Gastroesophageal sphincter (tissue), 4 donors: ENCODE measurements at regions not wholly inside any gene's neighbourhood (a gene's known extent, or its start where the extent isn't known, plus 50 kb on each side); places are given as distances from the start of the nearest gene placed in this dataset.

Experiments
- ATAC-seq: fragments of 150-250 bp; one replicate; pipeline ENCODE4 v1.9.1; 2016; ENCODE audit warnings: mild to moderate bottlenecking, moderate library complexity
- H3K27ac ChIP-seq, 4 donors: fragments of 200-600 bp; sonication (generic) in 3 of 4; 1 replicate in 3 of 4; 2 replicates in 1 of 4; pipeline ENCODE4 v1.5.1; 2016 to 2019
- H3K27me3 ChIP-seq: fragments of 200-600 bp; sonication (generic); one replicate; pipeline ENCODE4 v1.5.1; 2019
- H3K36me3 ChIP-seq, 2 donors: fragments of 200-600 bp; sonication (generic); one replicate each; pipeline ENCODE4 v1.5.1; 2019; ENCODE audit warnings: control low read depth in 1 of 2
- H3K4me1 ChIP-seq, 3 donors: fragments of 200-600 bp; sonication (generic); 1 replicate in 2 of 3; 2 replicates in 1 of 3; pipeline ENCODE4 v1.5.1; 2016 to 2019; ENCODE audit warnings: control low read depth in 2 of 3
- H3K4me3 ChIP-seq, 2 donors: fragments of 200-600 bp; sonication (generic); one replicate each; pipeline ENCODE4 v1.5.1; 2019; ENCODE audit warnings: mild to moderate bottlenecking in 1 of 2, moderate library complexity in 1 of 2
- H3K9me3 ChIP-seq, 3 donors: fragments of 200-600 bp; sonication (generic); one replicate each; pipeline ENCODE4 v1.5.1; 2017 to 2019; ENCODE audit warnings: control low read depth in 2 of 3
- EP300 ChIP-seq: sonication (generic); formaldehyde crosslinking; IDR thresholded peaks from one replicate; pipeline ENCODE4 v1.6.1; 2017; ENCODE audit warnings: antibody characterized with exemption, mild to moderate bottlenecking
- POLR2A ChIP-seq, 2 donors: fragments of 450-650 bp; IDR thresholded peaks; one replicate each; pipeline ENCODE4 v1.6.1; 2017; ENCODE audit warnings: antibody characterized with exemption in 2 of 2, mild to moderate bottlenecking in 2 of 2, moderate library complexity in 1 of 2
- POLR2AphosphoS5 ChIP-seq: sonication (generic); formaldehyde crosslinking; IDR thresholded peaks from one replicate; pipeline ENCODE4 v1.6.1; 2017; ENCODE audit warnings: antibody characterized with exemption
- WGBS, 2 donors: methylation state at CpG; one replicate each; pipeline ENCODE4 v1.1.5; 2018; ENCODE audit warnings: low coverage in 1 of 2; 5-methylcytosine and 5-hydroxymethylcytosine counted together
- TF ChIP-seq, protein P1 (sequence below), 4 experiments: fragments of 200-600 bp in 2 of 4; fragments of 450-650 bp in 2 of 4; sonication (generic) in 1 of 4; IDR thresholded peaks; one replicate each; pipeline ENCODE4 v1.5.1; 2017 to 2019; ENCODE audit warnings: antibody characterized with exemption in 4 of 4, mild to moderate bottlenecking in 2 of 4, moderate library complexity in 2 of 4

DNA sequence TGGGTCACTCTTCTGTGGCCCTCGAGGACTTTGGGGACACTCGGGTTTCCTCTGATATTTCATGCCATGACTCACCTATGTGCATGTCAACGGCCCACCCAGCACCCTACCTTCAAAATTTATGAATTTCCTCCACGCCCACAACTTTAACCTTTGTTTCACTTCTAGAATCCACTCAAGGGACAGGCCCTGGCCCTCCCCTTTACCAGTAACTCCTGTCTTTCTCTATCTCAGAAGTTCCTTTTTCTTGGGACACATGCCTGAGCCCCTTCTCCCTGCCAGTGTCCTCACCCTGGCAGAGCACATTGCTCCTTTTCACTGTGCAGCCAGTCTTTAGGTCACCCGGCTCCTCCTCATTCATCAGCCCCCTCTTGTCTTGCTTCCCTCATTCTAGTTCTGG, 282.5 kb upstream of the KLF6 start:
- no peak overlapping the region for H3K27ac ChIP-seq
- no peak for ATAC-seq

DNA sequence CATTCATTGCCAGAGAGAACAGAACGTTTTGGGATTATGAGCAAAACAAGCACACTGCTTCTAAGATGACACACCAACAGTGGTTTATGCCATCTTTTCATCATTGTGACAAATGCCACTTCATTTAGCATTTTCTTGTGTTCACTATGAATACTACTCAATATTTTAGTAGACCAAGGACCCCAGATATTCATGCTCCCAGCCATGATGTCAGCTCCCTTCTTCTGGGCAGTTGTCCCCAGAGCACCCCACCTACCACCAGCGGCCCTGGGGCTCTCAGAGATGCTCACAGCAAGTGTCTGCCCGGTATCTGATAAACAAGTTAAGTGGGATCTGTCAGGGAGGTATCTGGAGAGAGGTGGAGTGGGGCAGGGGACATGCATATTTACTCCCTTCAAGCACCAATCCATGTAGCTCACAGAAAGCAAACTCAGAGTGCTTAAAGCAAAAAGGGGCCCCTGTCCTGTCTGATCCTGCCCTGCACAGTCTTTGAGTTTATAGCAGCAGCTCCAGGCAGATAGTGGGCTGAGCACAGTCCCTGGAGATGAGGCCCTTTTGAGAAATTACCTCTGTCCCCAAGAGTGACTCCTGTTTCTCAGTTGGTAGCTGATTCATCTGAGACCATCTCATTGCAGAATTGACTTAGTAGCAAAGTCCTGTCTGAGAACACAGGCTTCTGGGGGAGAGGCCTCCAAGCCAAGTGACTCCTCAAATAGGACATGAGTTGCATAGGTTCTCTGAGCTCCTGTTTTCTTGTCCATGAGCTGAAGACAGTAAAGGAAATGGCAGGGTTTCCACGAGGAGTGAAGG, 281.8 kb upstream of the KLF6 start:
- H3K4me3 ChIP-seq: no peak overlapping the region
- TF ChIP-seq POLR2AphosphoS5: no peak
- TF ChIP-seq POLR2A (IDR thresholded peaks at IDR 0.05): no peak
- TF ChIP-seq EP300: no peak
- TF ChIP-seq, protein P1, sequence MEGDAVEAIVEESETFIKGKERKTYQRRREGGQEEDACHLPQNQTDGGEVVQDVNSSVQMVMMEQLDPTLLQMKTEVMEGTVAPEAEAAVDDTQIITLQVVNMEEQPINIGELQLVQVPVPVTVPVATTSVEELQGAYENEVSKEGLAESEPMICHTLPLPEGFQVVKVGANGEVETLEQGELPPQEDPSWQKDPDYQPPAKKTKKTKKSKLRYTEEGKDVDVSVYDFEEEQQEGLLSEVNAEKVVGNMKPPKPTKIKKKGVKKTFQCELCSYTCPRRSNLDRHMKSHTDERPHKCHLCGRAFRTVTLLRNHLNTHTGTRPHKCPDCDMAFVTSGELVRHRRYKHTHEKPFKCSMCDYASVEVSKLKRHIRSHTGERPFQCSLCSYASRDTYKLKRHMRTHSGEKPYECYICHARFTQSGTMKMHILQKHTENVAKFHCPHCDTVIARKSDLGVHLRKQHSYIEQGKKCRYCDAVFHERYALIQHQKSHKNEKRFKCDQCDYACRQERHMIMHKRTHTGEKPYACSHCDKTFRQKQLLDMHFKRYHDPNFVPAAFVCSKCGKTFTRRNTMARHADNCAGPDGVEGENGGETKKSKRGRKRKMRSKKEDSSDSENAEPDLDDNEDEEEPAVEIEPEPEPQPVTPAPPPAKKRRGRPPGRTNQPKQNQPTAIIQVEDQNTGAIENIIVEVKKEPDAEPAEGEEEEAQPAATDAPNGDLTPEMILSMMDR (IDR thresholded peaks at IDR 0.05): no peak
- no peaks in the 10 kb centered on the region for H3K27me3 ChIP-seq
- H3K27ac ChIP-seq: no peak overlapping the region
- no peaks in the 10 kb centered on the region for H3K36me3 ChIP-seq
- ATAC-seq: no peak
- H3K4me1 ChIP-seq: peaks cover 0 to 13% (median 7%) of the 10 kb centered on the region in 3 donors
- WGBS, 2 donors: 78 to 83% methylated on average over 2 to 4 of the region's 4 CpGs
- H3K9me3 ChIP-seq: no peaks in the 10 kb centered on the region

More for the DNA sequence above, 282.5 kb upstream of the KLF6 start:
- H3K4me3 ChIP-seq: no peak overlapping the region
- WGBS, 2 donors: 88 to 93% methylated on average over 5 of the region's 5 CpGs
- no peaks in the 10 kb centered on the region for H3K27me3 ChIP-seq
- H3K36me3 ChIP-seq: no peaks in the 10 kb centered on the region
- TF ChIP-seq POLR2AphosphoS5: no peak
- TF ChIP-seq, protein P1 (IDR thresholded peaks at IDR 0.05): no peak
- no peaks in the 10 kb centered on the region for H3K9me3 ChIP-seq
- H3K4me1 ChIP-seq: peaks cover 0 to 5% (median 1%) of the 10 kb centered on the region in 3 donors

DNA sequence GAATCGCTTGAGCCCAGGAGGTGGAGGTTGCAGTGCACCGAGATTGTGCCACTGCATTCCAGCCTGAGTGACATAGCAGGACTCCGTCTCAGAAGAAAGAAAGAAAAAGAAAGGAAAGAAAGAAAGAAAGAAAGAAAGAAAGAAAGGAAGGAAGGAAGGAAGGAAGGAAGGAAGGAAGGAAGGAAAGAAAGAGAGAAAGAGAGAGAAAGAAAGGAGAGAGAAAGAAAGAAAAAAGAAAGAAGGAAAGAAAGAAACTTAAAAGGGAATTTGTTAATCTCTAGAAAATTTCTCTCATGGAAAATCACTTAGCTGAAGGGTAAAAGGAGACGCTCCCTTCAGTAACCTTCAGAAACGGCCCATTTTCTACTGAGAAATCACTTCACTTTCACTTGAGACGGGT, 279.5 kb upstream of the KLF6 start:
- 93 to 100% methylated on average over 2 to 6 of the region's 6 CpGs for WGBS, 2 donors
- Histone ChIP-seq H3K9me3 (no peaks in the 10 kb centered on the region), H3K4me1 (peaks cover 0 to 20% (median 12%) of the 10 kb centered on the region in 3 donors), H3K4me3 (no peak overlapping the region), H3K36me3 (no peaks in the 10 kb centered on the region), H3K27me3 (no peaks in the 10 kb centered on the region), H3K27ac (no peak overlapping the region)
- TF ChIP-seq, protein P1 (IDR thresholded peaks at IDR 0.05): no peak
- TF ChIP-seq EP300 (no peak), POLR2A (IDR thresholded peaks at IDR 0.05) (no peak), POLR2AphosphoS5 (no peak)
- no peak for ATAC-seq

DNA sequence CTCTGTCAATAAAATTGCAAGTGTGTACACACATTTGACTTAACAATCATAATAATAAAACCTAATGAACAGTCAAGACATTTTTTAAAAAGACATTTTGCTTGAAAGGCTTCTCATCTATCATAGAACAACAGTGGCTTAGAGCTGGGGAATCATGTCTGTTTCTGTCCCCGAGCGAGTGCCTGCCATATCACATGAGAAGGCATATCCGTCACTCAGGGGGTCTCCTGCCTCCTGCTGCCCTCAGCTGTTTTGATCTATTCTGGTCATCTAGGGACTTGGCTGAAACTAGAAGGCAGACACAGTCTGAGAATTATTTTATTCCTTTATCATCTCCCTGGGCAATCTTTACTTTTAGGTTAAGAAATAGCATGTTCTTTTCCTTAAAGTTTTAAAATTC, 278.7 kb upstream of the KLF6 start:
- ATAC-seq: no peak
- H3K4me1 ChIP-seq: peaks cover 0 to 25% (median 12%) of the 10 kb centered on the region in 3 donors
- H3K9me3 ChIP-seq: no peaks in the 10 kb centered on the region
- H3K36me3 ChIP-seq: no peaks in the 10 kb centered on the region
- no peak overlapping the region for H3K4me3 ChIP-seq
- H3K27me3 ChIP-seq: no peaks in the 10 kb centered on the region
- 84 to 95% methylated on average over 3 of the region's 3 CpGs for WGBS, 2 donors
- TF ChIP-seq EP300 (no peak), POLR2AphosphoS5 (no peak), POLR2A (IDR thresholded peaks at IDR 0.05) (no peak)
- TF ChIP-seq, protein P1 (IDR thresholded peaks at IDR 0.05): no peak
- no peak overlapping the region for H3K27ac ChIP-seq

DNA sequence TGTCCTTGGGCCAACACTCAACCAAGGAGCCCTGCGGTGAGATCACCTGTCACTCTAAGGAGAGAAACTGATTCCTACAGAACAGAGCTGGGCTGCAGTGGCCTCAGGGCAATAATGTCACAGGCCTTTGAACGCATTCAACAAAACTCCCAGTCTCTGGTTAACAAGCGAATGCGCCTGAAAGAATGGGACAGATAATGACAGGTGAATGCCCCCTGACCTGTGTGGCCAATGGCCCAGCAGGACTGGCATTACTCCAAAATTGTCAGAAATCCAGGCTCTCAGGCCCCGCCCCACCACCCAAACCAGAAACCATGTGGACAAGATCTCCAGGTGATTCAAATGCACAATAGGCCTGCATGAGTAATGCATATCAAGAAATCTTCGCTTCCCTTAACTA, 277.7 kb upstream of the KLF6 start:
- TF ChIP-seq POLR2AphosphoS5 (no peak), EP300 (no peak), POLR2A (IDR thresholded peaks at IDR 0.05) (no peak)
- TF ChIP-seq, protein P1 (IDR thresholded peaks at IDR 0.05): no peak
- H3K36me3 ChIP-seq: no peaks in the 10 kb centered on the region
- no peak for ATAC-seq
- H3K27ac ChIP-seq: peak overlapping the region in 3 of 4 donors; percentile 66 to 75 (median 67)
- H3K27me3 ChIP-seq: no peaks in the 10 kb centered on the region
- peaks cover 0 to 29% (median 12%) of the 10 kb centered on the region in 3 donors for H3K4me1 ChIP-seq
- H3K4me3 ChIP-seq: no peak overlapping the region
- WGBS, 2 donors: 100% methylated on average over 5 of the region's 6 CpGs; no CpG with 5 or more reads in 1 of the 2 donors
- H3K9me3 ChIP-seq: no peaks in the 10 kb centered on the region
